GM21381 (cell line): ENCODE measurements at regions not wholly inside any gene's neighbourhood (a gene's known extent, or its start where the extent isn't known, plus 50 kb on each side); places are given as distances from the start of the nearest gene placed in this dataset.

Experiments used
- ATAC-seq: cut with Tn5 transposase; IDR thresholded peaks from one replicate; pipeline ENCODE4 v1.9.1; 2021; ENCODE audit warnings: mild to moderate bottlenecking, moderate library complexity; ENCODE audit not compliant: unreplicated experiment

GRCh38 chr11:24312464-24313238 lies 184.2 kb upstream of the LUZP2 start:
- no peak for ATAC-seq

GRCh38 chr11:24321229-24321628 lies 175.6 kb upstream of the LUZP2 start:
- ATAC-seq: no peak

GRCh38 chr11:24324211-24324610 lies 172.6 kb upstream of the LUZP2 start:
- no peak for ATAC-seq

GRCh38 chr11:24344222-24344621 lies 152.6 kb upstream of the LUZP2 start:
- no peak for ATAC-seq

GRCh38 chr11:24348908-24349307 lies 147.9 kb upstream of the LUZP2 start:
- ATAC-seq: no peak

- ATAC-seq: no peak
Measured at GRCh38 chr11:24351179-24351578, 145.7 kb upstream of the LUZP2 start.

- no peak for ATAC-seq
Measured at GRCh38 chr11:24356501-24356900, 140.4 kb upstream of the LUZP2 start.

GRCh38 chr11:24357620-24358410 lies 139.0 kb upstream of the LUZP2 start:
- ATAC-seq: no peak

- ATAC-seq: no peak
Measured at GRCh38 chr11:24372491-24372890, 124.4 kb upstream of the LUZP2 start.

GRCh38 chr11:24373516-24373915 lies 123.3 kb upstream of the LUZP2 start:
- no peak for ATAC-seq

- no peak for ATAC-seq
Measured at GRCh38 chr11:24375351-24375750, 121.5 kb upstream of the LUZP2 start.

GRCh38 chr11:24375931-24376330 lies 120.9 kb upstream of the LUZP2 start:
- ATAC-seq: no peak

GRCh38 chr11:24383137-24383536 lies 113.7 kb upstream of the LUZP2 start:
- no peak for ATAC-seq

GRCh38 chr11:24384240-24384639 lies 112.6 kb upstream of the LUZP2 start:
- ATAC-seq: no peak

GRCh38 chr11:24386546-24387397 lies 110.1 kb upstream of the LUZP2 start:
- no peak for ATAC-seq

GRCh38 chr11:24389575-24389974 lies 107.3 kb upstream of the LUZP2 start:
- ATAC-seq: no peak

GRCh38 chr11:24390016-24390415 lies 106.8 kb upstream of the LUZP2 start:
- no peak for ATAC-seq

GRCh38 chr11:24390762-24391161 lies 106.1 kb upstream of the LUZP2 start:
- ATAC-seq: no peak

- ATAC-seq: no peak
Measured at GRCh38 chr11:24391167-24391566, 105.7 kb upstream of the LUZP2 start.

GRCh38 chr11:24400059-24400665 lies 96.7 kb upstream of the LUZP2 start:
- ATAC-seq: no peak

- no peak for ATAC-seq
Measured at GRCh38 chr11:24406389-24406788, 90.5 kb upstream of the LUZP2 start.
